ENCODE measurements at regions not wholly inside any gene's neighbourhood (a gene's known extent, or its start where the extent isn't known, plus 50 kb on each side); places are given as distances from the start of the nearest gene placed in this dataset.

- TF ChIP-seq CTCF (IDR thresholded peaks at IDR 0.05) = no peak
- no peak for TF ChIP-seq POLR2A (IDR thresholded peaks at IDR 0.05)
- TF ChIP-seq POLR2AphosphoS5 (IDR thresholded peaks at IDR 0.05) = no peak
Measured at GRCh38 chr4:100889401-100889800, 371.6 kb upstream of the EMCN start.

Measured in sigmoid colon (tissue), 4 donors.